ENCODE measurements at regions not wholly inside any gene's neighbourhood (a gene's known extent, or its start where the extent isn't known, plus 50 kb on each side); places are given as distances from the start of the nearest gene placed in this dataset.

DNA sequence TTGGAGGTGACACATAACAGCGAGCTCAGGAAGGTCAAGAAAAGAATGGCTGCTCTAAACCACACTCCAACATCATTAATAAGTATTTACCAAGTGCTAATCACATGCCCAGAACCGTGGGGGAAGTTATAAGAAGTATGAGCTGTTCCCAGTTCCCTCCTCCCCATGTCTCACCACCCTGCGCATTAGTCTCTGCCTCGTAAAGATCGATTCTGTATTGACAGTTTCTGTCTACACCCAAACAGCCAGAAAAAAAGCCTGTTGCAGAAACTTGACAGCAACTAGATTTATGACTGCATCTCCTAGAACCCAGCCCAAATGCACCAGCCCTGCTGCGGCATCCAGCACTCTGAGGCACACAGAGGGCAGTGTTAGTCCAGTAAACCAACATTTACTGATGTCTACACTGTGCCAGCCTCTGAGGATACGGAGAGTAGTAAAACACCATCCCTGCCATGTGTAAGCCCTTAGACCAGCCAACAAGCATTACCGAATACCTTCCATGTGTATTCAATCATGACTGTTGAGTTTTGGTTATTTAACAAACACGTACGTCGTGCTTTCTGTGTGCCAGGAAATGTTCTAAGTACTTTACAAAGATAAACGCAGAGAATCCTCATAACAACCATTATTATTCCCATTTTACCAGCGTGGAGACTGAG lies 63.6 kb upstream of the ZBTB40 start:
- Histone ChIP-seq H3K36me3 (no peaks in the 10 kb centered on the region), H3K27ac (no peak overlapping the region), H3K9me3 (no peaks in the 10 kb centered on the region), H3K4me3 (no peak overlapping the region), H3K27me3 (no peaks in the 10 kb centered on the region), H3K4me1 (no peaks in the 10 kb centered on the region)
- TF ChIP-seq, protein P1, sequence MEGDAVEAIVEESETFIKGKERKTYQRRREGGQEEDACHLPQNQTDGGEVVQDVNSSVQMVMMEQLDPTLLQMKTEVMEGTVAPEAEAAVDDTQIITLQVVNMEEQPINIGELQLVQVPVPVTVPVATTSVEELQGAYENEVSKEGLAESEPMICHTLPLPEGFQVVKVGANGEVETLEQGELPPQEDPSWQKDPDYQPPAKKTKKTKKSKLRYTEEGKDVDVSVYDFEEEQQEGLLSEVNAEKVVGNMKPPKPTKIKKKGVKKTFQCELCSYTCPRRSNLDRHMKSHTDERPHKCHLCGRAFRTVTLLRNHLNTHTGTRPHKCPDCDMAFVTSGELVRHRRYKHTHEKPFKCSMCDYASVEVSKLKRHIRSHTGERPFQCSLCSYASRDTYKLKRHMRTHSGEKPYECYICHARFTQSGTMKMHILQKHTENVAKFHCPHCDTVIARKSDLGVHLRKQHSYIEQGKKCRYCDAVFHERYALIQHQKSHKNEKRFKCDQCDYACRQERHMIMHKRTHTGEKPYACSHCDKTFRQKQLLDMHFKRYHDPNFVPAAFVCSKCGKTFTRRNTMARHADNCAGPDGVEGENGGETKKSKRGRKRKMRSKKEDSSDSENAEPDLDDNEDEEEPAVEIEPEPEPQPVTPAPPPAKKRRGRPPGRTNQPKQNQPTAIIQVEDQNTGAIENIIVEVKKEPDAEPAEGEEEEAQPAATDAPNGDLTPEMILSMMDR (IDR thresholded peaks at IDR 0.05) = no peak
- DNase-seq (ENCODE audit: low spot score in 2 of 2) = no peak
- intact Hi-C loops (cut with DNase I) = no loop called here

DNA sequence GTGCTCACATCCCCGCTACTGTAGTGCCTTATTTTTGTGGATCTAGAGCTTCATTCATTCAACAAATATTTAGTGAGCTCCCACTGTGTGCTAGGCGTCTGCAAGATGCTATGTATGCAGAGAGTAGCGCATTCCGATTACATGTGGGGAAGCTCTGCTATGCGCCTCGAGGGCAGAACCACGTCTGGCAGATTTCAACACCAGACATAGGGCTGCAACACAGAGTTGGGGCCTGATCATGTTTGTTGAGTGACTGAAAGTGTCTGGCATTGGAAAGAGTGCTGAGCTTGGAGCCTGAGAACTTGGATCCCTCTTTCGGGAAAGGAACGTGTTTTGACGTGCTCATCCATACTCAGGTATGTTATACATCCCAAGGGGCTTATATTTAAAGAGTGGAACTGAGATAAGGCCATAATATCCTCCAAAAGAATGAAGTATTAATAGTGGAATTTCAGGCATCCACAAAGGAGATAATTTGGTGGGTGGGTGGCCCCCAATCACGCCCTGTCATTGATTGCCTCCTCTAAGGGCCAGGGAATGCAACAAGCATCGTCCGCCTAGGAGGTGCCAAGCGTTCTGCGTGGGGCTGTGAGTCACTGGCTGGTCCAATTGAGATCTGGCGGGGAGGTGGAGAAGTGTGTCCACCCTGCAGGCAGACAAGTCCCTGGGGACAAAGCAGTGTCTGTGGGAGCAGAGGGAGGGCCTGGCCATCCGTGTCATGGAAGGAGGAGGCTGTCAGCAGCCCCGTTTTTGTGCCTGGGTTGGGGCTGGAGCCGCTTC lies 62.8 kb upstream of the ZBTB40 start:
- Histone ChIP-seq H3K4me1 (no peaks in the 10 kb centered on the region), H3K4me3 (no peak overlapping the region), H3K27me3 (no peaks in the 10 kb centered on the region), H3K27ac (no peak overlapping the region), H3K36me3 (no peaks in the 10 kb centered on the region), H3K9me3 (no peaks in the 10 kb centered on the region)
- intact Hi-C loops (cut with DNase I) = no loop called here
- DNase-seq (ENCODE audit: low spot score in 2 of 2) = no peak
- TF ChIP-seq, protein P1 (IDR thresholded peaks at IDR 0.05) = no peak

DNA sequence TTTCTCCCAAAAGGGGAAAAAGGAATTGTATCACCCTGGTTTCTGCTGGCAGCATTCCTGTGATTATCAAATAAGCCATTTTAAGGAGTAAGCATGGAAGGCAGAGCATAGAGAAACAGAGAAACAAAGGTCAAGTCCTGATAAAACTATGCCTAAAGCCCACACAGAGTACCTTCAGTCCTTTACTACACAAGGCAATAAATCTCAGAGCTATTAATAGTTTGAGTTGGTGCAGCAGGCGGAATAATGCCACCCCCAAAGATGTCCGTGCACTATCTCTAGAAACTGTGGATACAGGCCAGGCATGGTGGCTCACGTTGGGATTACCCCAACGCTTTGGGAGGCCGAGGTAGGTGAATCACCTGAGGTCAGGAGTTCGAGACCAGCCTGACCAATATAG lies 58.1 kb upstream of the ZBTB40 start:
- no peak for DNase-seq (ENCODE audit: low spot score in 2 of 2)
- TF ChIP-seq, protein P1 (IDR thresholded peaks at IDR 0.05) = no peak
- Histone ChIP-seq H3K4me3 (no peak overlapping the region), H3K27ac (no peak overlapping the region), H3K4me1 (no peaks in the 10 kb centered on the region), H3K36me3 (no peaks in the 10 kb centered on the region), H3K27me3 (no peaks in the 10 kb centered on the region), H3K9me3 (no peaks in the 10 kb centered on the region)
- intact Hi-C loops (cut with DNase I) = no loop called here

DNA sequence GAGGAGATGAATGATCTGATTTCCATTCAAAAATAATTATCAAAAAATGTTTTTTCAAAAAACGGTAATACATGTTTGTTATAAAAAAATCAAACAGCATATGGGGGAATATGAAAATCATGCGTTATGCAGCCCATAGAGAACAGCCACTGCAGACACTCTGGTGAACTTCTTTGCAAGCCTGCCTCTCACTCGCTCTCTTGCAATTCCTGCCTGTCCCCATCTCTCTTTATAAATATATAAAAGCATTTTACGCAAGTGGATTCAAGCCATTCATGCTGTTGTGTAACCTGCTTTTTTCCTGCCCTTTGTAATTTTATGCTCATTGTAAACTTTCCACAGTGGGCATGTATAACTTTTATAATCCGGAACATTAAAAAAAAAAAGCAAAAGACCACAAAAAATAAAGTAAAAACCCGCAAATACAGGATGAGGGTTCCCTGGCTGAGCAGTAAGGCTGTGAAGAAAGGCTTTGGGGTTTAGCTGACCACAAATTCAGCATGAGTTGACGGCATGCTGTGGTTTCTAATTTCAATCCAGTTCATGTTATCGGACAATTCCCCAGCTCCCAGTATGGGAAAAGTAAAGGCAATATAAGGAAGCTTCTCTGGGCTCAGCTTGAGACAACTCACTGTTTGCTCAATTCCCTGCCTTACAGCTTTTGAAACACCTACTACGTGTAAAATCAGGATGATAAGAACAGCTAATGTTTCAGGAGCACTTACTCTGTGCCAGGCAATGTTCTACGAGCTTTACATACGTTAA lies 52.8 kb upstream of the ZBTB40 start:
- DNase-seq (ENCODE audit: low spot score in 2 of 2) = no peak
- H3K4me1 ChIP-seq = no peaks in the 10 kb centered on the region
- no peaks in the 10 kb centered on the region for H3K9me3 ChIP-seq
- H3K27me3 ChIP-seq = no peaks in the 10 kb centered on the region
- H3K27ac ChIP-seq = no peak overlapping the region
- no peaks in the 10 kb centered on the region for H3K36me3 ChIP-seq
- H3K4me3 ChIP-seq = no peak overlapping the region
- TF ChIP-seq, protein P1 (IDR thresholded peaks at IDR 0.05) = no peak
- intact Hi-C loops (cut with DNase I) = no loop called here

DNA sequence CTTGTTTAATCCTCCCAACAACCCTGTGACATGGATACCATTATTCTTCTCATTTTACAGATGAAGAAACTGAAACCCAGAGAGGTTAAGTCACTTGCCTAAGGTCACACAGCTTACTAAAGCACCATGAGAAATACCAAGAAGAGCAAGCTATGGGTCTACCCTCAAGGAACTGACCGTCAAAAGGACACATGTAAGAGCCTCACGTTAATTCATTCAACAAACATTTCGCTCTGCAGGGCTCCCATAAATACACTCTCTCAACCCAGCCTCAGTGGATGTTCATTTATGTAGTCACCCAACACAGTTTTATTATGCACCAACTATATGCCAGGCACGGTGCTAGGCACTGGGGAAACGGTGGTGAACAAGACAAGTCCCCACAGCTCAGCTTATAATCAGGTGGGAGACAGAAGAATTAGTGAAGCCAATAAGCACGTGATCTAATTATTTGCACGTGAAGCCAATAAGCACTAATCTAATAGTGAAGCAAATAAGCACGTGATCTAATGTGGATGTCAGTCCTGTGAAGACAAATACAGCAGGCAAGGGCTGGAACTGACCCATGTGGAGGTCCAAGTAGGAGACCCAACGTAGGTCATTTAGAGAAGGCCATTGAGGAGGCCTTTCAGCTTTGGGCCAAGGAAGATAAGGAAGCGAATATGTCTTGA lies 52.1 kb upstream of the ZBTB40 start:
- Histone ChIP-seq H3K27ac (no peak overlapping the region), H3K36me3 (no peaks in the 10 kb centered on the region), H3K9me3 (no peaks in the 10 kb centered on the region), H3K4me1 (no peaks in the 10 kb centered on the region), H3K27me3 (no peaks in the 10 kb centered on the region), H3K4me3 (no peak overlapping the region)
- TF ChIP-seq, protein P1 (IDR thresholded peaks at IDR 0.05) = no peak
- intact Hi-C loops (cut with DNase I) = no loop called here
- no peak for DNase-seq (ENCODE audit: low spot score in 2 of 2)
